GM18873 (cell line): ENCODE measurements at regions not wholly inside any gene's neighbourhood (a gene's known extent, or its start where the extent isn't known, plus 50 kb on each side); places are given as distances from the start of the nearest gene placed in this dataset.

Experiments used
- ATAC-seq: cut with Tn5 transposase; IDR thresholded peaks from one replicate; pipeline ENCODE4 v1.9.1; 2021; ENCODE audit warnings: mild to moderate bottlenecking, moderate library complexity, moderate number of reproducible peaks; ENCODE audit not compliant: unreplicated experiment, low FRiP score

DNA sequence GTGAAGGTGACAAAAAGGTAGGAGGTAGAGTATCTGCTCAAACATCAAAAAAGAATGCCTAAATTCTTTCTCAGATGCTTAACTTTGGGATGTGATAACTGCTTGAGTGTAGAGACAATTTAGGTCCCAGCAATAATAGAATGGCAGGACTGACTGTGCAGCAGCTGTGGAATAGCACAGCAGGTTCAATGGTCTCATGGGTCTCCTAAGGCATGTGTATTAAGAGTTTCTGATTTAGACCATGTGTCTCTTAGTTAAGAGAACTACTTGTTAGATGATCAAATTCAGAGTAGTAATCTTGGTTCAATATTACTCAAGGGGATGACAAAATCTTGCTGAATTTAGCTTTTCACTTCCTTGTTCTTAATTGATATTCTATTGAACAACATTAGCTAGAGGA, 72.0 kb downstream of the ALX1 start:
- no peak for ATAC-seq

GRCh38 chr12:85356596-85357385, 76.8 kb downstream of the ALX1 start:
- no peak for ATAC-seq

DNA sequence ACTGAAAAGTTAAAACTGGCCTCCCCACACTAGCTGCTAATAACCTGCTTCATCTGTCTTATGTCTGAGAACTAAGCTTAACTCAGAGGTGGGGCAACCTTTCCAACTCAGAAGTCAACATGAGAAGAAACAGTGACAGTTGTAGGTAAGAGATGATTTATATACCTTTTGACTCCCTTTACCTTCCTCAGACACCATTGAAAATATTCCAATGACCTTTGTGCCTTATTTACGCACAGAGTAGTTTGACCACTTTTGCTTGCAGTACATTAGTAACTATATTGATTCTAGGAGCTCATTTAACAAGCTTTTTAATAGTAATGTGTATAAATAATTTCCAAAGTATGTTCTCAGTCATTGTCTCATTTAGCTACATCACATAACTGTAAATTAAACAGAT, 77.6 kb downstream of the ALX1 start:
- ATAC-seq = no peak

DNA sequence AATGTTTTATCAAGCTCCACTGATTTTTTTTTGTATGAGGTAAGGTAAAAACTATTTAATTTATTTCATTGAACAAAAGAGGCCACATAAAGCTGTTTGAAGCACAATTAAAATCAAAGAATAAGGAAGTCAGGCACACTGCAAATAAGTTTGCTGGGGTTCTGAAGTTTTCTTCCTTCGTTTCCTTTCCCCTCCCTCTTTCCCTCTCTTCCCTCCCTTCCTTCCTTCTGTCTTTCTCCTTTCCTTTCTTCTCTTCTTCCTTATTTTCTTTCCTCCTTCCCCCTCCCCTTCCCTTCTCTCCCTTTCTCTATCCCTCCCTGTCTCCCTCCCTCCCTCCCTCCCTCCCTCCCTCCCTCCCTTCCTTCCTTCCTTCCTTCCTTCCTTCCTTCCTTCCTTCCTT, 78.7 kb downstream of the ALX1 start:
- ATAC-seq = no peak

GRCh38 chr12:85363382-85364190, 83.6 kb downstream of the ALX1 start:
- no peak for ATAC-seq

GRCh38 chr12:85367936-85368335, 87.9 kb downstream of the ALX1 start:
- no peak for ATAC-seq

- no peak for ATAC-seq
Observed at GRCh38 chr12:85369365-85370154, 89.5 kb downstream of the ALX1 start.

DNA sequence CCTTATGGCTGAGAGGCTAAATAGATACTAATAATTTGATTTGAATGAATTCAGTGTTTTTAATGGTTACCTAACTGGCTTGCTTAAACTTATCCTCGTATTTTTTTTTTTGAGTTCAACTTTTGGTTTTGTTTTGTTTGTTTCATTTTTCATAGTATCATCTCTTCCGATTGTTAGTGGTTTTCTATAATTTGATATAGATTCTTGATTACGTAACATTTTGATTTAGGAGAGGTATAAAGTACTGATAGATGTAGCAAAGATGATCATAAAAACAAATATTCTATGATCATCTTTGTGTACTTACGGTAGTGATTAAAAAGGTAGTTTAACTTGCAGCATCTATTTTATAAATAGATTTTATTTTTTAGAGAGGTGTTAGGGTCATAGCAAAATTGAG, 93.0 kb downstream of the ALX1 start:
- ATAC-seq = no peak

- ATAC-seq = no peak
Observed at GRCh38 chr12:85374981-85375380, 95.0 kb downstream of the ALX1 start.

GRCh38 chr12:85385406-85385805, 105.4 kb downstream of the ALX1 start:
- ATAC-seq = no peak

GRCh38 chr12:85390266-85390665, 110.2 kb downstream of the ALX1 start:
- no peak for ATAC-seq

- no peak for ATAC-seq
Observed at GRCh38 chr12:85392508-85392907, 112.5 kb downstream of the ALX1 start.

DNA sequence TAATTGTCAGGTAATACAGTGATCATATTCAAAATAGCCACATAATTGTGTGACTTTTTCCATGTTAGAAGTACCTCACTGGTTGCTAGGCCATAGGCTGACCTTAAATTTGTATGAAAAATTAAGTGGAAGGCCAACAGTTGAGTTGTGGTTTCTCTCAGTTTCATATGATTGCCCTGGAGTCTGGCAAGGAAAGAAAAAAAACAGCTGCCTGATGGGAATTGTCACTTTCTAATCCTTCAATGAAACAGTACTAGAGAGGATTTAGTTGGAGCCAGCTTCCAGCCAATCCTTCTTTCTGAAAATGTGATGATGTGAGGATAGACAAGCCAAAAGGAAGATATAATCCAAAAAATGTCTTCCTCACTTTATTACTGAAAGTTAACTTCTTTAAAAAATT, 113.6 kb downstream of the ALX1 start:
- no peak for ATAC-seq

DNA sequence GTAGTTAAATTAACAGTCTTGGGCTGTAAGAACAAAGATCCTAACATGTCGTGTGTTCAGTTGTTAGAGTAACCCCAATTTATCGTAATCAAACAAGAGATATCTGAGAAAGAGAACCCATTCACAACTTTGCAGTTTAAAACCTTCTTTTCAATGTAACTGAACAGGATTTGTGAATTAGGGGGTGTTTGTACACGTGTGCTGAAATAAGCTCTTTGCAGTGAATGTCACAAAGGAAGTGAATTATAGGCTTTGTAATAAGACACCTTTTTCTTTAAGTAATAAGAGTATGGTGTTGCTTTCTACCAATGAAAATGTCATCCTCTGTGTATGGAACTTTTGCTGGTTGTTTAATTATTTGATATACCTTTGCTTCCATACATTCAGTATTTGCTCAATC, 114.0 kb downstream of the ALX1 start:
- no peak for ATAC-seq

DNA sequence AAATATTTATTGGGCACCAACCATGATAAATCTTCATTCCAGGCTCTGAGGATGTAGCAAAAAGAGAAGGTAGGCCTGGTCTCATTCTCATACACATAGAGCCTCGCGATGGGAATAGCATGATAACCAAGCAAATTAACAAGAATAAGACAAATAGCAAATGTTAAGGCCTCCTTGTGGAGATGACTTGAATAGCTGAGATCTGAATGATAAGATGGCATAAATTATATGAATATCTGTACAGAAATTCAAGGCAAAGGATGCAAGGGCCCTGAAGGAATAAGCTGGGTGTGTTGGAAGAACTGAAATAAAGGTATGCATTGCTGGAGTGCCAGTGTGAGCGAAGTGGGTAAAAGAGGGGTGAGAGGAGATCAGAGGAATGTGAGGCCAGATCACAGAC, 114.8 kb downstream of the ALX1 start:
- no peak for ATAC-seq

DNA sequence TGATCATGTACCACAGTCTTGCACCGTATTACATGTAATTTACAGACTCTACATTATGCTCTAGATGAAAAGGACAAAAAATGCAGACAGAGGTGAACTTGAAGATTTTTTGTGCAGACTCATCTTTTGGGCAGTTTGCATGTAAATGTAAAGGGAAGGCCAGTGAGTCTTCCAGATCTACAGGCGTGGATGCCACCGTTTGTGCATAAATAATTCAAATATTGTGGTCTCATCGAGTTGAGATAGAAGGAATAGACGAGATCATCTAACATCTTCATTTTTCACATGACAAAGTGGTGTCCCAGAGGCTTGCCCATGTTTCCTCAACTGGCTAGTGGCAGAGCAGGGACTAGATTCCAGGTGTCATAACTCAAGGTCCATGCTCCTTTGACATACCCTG, 125.2 kb downstream of the ALX1 start:
- ATAC-seq = no peak

- ATAC-seq = no peak
Observed at GRCh38 chr12:85405781-85406522, 125.9 kb downstream of the ALX1 start.

DNA sequence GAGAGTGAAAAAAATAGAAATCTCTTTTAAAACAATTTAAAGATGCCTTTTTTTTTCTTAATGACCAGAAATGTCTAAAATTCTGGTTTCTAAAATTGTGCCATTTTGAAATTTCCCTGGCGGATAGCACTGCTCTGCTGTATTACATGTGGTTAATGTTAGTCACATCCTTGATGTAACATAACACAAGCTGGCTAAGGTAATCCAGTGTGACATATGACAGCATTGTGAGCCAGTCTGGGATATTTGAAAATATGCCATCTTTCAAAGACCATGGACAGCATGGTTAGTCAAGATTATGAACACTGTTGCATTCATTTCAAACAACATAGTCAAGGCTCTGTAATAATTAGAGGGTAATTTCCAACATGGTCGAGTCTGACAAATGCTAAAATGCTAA, 133.2 kb downstream of the ALX1 start:
- ATAC-seq = no peak

DNA sequence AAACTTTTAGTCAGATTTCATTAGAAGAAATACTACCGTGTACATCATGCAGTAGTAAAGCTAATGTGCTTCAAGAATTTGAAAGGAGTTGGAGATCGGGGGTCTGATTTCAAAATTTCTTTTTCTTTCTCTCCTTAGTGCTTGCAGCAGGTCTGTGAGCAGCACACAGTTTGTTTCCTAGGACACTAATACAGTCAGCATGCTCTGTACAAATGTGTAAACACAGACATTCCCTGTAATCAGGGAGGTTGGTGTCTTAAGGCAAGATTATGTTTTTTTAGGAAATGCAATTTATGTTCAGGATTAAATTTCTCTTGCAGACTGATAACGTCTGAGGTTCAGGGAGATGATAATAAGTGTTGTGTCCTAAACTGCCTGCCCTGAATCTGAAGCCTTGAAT, 142.7 kb downstream of the ALX1 start:
- ATAC-seq = no peak

DNA sequence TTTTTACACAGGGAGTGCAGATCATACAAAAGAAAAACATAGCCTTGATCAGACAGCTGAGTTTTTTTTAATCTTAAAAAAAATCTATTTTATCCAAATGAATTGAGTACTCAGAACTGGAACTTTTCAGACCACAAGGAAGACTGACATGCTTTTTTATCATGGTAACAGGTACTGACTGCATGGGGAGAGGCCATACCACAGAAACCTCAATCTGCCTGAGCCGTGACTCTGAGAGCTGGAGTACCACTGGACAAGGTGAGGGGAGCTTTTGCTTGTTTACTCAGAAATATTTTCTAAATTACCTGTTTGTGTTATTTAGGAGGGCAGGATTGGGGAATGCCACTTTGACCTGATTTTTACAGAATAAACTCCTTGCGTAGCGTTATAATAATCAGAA, 143.9 kb downstream of the ALX1 start:
- ATAC-seq = peak; percentile 50
